ENCODE measurements at regions not wholly inside any gene's neighbourhood (a gene's known extent, or its start where the extent isn't known, plus 50 kb on each side); places are given as distances from the start of the nearest gene placed in this dataset.

GRCh38 chr5:158020555-158021418 lies 161.8 kb upstream of the CLINT1 start:
- DNase-seq (ENCODE audit: low spot score), result no peak

DNA sequence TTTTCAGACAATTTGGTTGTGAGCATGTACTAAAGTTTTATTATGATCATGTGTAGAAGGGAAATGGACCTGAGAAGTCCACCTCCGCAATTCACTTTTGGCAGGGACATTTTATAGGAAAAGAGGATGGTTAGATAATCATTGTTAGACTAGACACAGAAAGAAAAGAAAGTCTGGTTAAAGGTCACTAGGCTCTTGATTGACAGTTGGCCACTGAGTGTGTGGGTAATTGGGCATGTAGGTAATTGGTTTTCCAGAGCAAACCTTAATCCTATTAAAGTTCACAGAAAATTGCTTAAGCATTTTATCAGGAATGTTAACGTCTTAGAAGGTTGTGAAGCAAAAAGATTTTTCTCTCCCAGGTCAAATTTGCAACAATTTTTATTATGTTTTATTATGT lies 158.5 kb upstream of the CLINT1 start:
- no peak for DNase-seq (ENCODE audit: low spot score)

GRCh38 chr5:158014372-158014771 lies 155.4 kb upstream of the CLINT1 start:
- DNase-seq (ENCODE audit: low spot score), result no peak

DNA sequence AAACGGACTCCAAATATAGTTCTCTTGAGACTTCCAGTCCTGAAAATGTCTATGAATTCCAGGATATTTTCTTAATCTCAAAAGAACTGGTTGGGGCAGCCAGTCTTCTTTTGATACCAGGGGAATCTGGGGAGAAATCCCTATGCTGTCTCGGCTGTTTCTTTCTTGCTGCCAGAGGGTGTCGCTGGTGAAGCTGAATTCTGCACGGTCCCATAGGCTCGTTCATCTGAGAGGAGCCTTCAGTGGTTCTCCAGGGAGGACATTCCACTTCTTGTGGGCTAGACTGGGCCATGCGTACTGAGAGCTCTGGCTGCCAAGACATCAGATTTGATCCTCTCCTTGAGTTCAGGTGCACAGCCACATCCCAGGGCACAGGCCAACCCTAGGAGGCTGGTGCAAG lies 155.0 kb upstream of the CLINT1 start:
- no peak for DNase-seq (ENCODE audit: low spot score)

- no peak for DNase-seq (ENCODE audit: low spot score)
These were observed 154.4 kb upstream of the CLINT1 start for GRCh38 chr5:158013303-158013702.

DNA sequence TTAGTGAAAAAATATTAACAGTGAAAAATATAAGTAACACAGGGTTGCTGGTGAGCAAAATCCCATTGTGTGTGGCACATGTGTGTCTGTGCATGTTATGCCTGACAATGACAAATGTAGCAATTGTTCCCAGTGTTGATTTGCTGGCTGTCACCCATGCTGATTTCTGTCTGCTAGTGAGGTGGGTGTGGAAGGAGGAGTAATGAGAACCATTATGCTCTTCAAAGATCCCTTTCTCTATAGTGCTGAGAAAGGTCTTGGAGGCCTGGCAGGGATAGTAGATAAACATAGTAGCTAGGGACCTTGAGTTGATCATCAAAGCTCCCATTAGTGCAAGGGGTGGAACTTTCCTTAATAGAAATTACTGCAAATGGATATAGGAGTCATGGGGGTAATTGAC lies 152.5 kb upstream of the CLINT1 start:
- DNase-seq (ENCODE audit: low spot score), result no peak

GRCh38 chr5:158010831-158011230 lies 151.9 kb upstream of the CLINT1 start:
- DNase-seq (ENCODE audit: low spot score), result no peak

GRCh38 chr5:158007336-158007735 lies 148.4 kb upstream of the CLINT1 start:
- no peak for DNase-seq (ENCODE audit: low spot score)

DNA sequence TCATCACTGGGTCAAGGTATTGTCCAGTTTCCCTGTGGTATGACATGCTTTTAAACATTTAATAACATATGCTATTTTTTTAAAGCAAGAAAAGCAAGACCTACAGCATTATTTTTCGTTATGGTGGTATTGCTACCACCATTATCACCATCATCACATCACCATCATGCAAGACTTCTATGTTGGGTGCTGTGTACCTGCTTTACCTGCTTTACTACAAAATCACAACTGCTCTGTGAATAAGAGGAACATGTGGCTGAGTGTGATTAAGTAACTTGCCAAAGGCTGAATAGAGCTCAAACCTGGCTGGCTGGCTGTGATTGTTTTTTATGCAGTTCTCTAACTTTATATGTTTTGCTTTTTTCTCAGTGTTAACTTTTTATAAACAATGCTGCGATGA lies 140.8 kb upstream of the CLINT1 start:
- no peak for DNase-seq (ENCODE audit: low spot score)

DNA sequence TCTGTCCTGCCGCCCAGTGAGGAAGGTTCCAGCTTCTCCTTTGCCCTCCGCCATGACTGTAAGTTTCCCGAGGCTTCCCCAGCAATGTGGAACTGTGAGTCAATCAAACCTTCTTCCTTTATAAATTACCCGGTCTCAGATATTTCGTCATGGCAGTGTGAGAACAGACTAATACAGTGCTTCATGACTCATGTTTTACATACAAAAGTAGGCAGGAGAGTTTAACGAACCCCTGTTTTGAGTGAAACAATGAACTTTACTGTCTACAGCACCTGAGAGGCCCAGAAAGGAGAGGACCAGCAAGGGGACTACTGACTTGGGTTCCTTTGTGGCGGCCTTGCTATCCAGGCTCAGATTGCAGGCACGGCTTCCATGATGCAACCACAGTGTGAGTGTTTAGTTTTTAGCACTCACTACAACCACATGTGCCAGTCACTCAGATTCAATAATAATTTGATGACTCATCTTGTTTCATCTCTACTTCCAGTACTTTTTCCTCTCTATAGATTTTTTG lies 139.1 kb upstream of the CLINT1 start:
- DNase-seq (ENCODE audit: low spot score), result no peak

- DNase-seq (ENCODE audit: low spot score), result peak; percentile 39
These were observed 136.1 kb upstream of the CLINT1 start for GRCh38 chr5:157994906-157995519.

- DNase-seq (ENCODE audit: low spot score), result peak; percentile 24
These were observed 135.2 kb upstream of the CLINT1 start for GRCh38 chr5:157993986-157994691.

DNA sequence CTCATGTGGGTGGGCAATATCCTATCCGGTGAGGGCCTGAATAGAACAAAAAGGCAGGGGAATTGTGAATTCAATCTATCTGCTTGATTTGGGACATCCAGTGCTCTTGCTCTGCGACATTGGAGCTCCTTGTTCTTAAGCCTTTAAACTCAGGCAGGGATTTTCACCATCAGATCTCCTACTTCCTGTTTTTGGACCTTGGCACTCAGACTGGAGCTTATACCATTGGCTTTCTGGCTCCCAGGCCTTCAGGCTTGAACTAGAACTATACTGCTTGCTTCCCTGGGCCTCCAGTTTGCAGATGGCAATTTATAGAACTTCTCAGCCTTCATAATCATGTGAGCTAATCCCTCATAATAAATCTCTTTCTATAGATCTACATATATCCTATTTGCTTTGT lies 134.3 kb upstream of the CLINT1 start:
- DNase-seq (ENCODE audit: low spot score), result no peak

DNA sequence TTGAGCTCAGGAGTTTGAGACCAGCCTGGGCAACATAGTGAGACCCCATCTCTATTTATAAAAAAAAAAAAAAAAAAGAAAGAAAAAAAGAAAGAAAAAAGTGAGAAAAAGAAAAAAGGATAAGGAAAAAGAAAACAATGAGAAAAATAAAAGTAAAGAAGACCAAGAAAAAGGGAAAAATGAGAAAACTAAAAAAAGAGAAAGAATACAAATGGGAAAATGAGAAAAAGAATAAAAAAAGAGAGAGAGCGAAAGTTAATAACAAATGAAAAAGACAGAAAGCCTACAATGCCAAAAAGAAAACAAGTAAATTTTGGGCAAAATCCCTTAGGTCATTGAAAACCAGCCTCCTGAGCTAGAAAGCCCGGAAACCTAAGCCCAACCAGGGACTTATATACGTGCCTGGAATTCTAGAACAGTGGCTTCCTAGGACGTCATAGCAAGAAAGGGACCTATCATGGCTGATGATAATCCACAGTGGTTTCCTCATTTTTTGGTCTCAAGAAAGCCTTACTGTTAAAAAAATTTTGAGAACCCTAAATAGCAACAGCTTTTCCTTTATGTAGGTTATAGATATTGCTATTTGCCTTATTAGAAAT lies 131.7 kb upstream of the CLINT1 start:
- DNase-seq (ENCODE audit: low spot score), result no peak

- no peak for DNase-seq (ENCODE audit: low spot score)
These were observed 130.4 kb upstream of the CLINT1 start for GRCh38 chr5:157989296-157989695.

- DNase-seq (ENCODE audit: low spot score), result no peak
These were observed 128.3 kb upstream of the CLINT1 start for GRCh38 chr5:157987259-157987658.

DNA sequence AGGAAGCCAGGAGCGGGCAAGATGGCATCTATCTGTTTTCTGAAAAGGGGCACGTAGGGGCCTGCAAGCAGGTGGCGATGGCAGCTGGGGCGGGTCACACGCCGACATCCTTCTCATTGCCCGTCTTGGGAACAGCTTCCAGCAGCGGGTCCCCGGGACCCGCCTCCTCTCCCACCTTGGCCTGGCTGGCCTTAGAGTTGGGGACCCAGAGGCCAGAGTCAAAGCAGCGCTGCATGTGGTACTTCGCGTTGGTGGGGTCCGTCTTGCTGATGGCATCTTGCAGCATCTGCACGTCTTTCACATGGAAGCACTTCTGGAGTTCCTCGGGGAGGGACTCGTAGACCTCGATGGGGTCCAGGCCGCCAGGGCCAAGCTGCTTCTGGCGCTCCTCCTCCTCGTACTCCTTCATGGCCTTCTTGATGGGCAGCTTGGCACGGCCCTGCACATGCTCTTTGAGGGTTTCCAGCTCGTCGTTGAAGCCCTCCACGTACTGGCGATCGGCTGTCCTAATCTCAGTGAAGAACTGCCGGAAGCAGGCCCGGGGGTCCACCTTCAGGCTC lies 127.6 kb upstream of the CLINT1 start:
- no peak for DNase-seq (ENCODE audit: low spot score)

- no peak for DNase-seq (ENCODE audit: low spot score)
These were observed 125.7 kb upstream of the CLINT1 start for GRCh38 chr5:157984611-157985010.

DNA sequence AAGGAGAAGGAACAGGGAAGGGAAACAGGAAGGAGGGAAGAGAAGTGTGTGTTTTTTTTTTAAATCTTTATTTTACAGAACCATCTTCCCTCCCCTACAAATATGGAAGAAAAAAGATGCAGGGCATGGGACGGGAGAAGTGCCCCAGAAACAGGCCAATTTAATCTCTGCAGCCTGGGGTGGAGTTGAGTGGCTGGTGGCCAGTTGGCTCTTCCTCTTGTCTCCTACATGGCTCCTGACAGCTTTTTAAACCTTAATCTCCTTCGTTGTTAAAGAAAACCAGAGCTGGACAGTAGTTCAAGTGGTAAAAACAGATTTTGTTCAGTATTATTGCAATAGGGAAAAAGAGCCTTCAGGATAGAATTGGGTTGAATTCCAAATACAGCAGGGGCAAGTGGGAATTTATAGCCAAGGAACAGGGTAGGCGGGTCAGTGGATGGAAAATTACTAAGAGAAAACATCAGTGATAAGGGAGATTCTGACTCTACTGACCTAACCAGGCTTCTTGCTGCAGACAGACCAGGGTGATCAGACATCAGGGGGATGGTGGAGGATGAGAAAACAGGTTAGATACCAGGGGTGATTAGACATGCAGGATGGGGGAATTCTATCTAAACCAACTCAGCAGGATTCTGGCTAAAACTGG lies 125.1 kb upstream of the CLINT1 start:
- no peak for DNase-seq (ENCODE audit: low spot score)

GRCh38 chr5:157978061-157978460 lies 119.1 kb upstream of the CLINT1 start:
- DNase-seq (ENCODE audit: low spot score), result no peak

- DNase-seq (ENCODE audit: low spot score), result no peak
These were observed 117.5 kb upstream of the CLINT1 start for GRCh38 chr5:157976429-157976828.

- DNase-seq (ENCODE audit: low spot score), result no peak
These were observed 113.6 kb upstream of the CLINT1 start for GRCh38 chr5:157972579-157972978.
